Gastrocnemius medialis (tissue), 4 donors: ENCODE measurements at regions not wholly inside any gene's neighbourhood (a gene's known extent, or its start where the extent isn't known, plus 50 kb on each side); places are given as distances from the start of the nearest gene placed in this dataset.

Source experiments
- ATAC-seq, 2 donors: fragments of 150-250 bp; one replicate each; pipeline ENCODE4 v1.9.1; 2016
- DNase-seq, 2 donors: peaks; one replicate each; pipeline ENCODE4 v3.0.0-alpha.2; 2019
- H3K27ac ChIP-seq, 4 donors: fragments of 200-600 bp; sonication (generic); 1 replicate in 1 of 4; 2 replicates in 3 of 4; pipeline ENCODE4 v1.5.1; 2016 to 2018; ENCODE audit warnings: mild to moderate bottlenecking in 2 of 4, moderate library complexity in 1 of 4
- H3K27me3 ChIP-seq, 3 donors: fragments of 200-600 bp; sonication (generic) in 2 of 3; 1 replicate in 1 of 3; 2 replicates in 2 of 3; pipeline versions ENCODE4 v1.5.1 to v1.6.0; 2016 to 2019; ENCODE audit warnings: mild to moderate bottlenecking in 1 of 3, moderate library complexity in 1 of 3
- H3K36me3 ChIP-seq, 2 donors: fragments of 200-600 bp; sonication (generic) in 1 of 2; one replicate each; pipeline ENCODE4 v1.5.1; 2017 to 2018
- H3K4me1 ChIP-seq, 2 donors: fragments of 200-600 bp; sonication (generic) in 1 of 2; one replicate each; pipeline ENCODE4 v1.5.1; 2016 to 2017; ENCODE audit warnings: mild to moderate bottlenecking in 2 of 2
- H3K4me3 ChIP-seq, 4 donors: fragments of 200-600 bp; sonication (generic) in 3 of 4; 1 replicate in 1 of 4; 2 replicates in 3 of 4; pipeline ENCODE4 v1.5.1; 2016 to 2019; ENCODE audit warnings: mild to moderate bottlenecking in 2 of 4
- H3K9me3 ChIP-seq, 3 donors: fragments of 200-600 bp; sonication (generic) in 2 of 3; 1 replicate in 1 of 3; 2 replicates in 2 of 3; pipeline ENCODE4 v1.5.1; 2016 to 2019
- POLR2A ChIP-seq, 2 donors: fragments of 450-650 bp; IDR thresholded peaks; one replicate each; pipeline ENCODE4 v1.6.1; 2017; ENCODE audit warnings: antibody characterized with exemption in 2 of 2, mild to moderate bottlenecking in 2 of 2, moderate library complexity in 2 of 2
- in situ Hi-C, 4 donors: fragments of 200-750 bp; cut with MboI; loops; one replicate each; pipeline versions ENCODE4 v1.15.0 to v1.8.0; 2017; ENCODE audit warnings: low sequenced_read_pairs in 4 of 4
- intact Hi-C: fragments of 100-400 bp; cut with DNase I; formaldehyde crosslinking; loops from one replicate; pipeline ENCODE4 v1.15.1; 2023; ENCODE audit warnings: low total_unique reads
- TF ChIP-seq, protein P1 (sequence below), 5 experiments: fragments of 450-650 bp in 3 of 5; fragments of 200-600 bp in 2 of 5; sonication (generic) in 2 of 5; IDR thresholded peaks in 4 of 5; conservative IDR thresholded peaks in 1 of 5; 1 replicate in 4 of 5; 2 replicates in 1 of 5; pipeline ENCODE4 v1.5.1; 2016 to 2019; ENCODE audit warnings: antibody characterized with exemption in 5 of 5, mild to moderate bottlenecking in 3 of 5, moderate library complexity in 3 of 5

- Histone ChIP-seq H3K4me1 (no peaks in the 10 kb centered on the region), H3K36me3 (no peaks in the 10 kb centered on the region), H3K4me3 (no peak overlapping the region), H3K9me3 (no peaks in the 10 kb centered on the region), H3K27me3 (peaks cover 0 to 3% (median 2%) of the 10 kb centered on the region in 3 donors), H3K27ac (no peak overlapping the region)
- ATAC-seq (no peak), DNase-seq (no peak)
- intact Hi-C loops (no loop called here), in situ Hi-C loops (no loop called here)
- TF ChIP-seq POLR2A (IDR thresholded peaks at IDR 0.05) = no peak
- TF ChIP-seq, protein P1, sequence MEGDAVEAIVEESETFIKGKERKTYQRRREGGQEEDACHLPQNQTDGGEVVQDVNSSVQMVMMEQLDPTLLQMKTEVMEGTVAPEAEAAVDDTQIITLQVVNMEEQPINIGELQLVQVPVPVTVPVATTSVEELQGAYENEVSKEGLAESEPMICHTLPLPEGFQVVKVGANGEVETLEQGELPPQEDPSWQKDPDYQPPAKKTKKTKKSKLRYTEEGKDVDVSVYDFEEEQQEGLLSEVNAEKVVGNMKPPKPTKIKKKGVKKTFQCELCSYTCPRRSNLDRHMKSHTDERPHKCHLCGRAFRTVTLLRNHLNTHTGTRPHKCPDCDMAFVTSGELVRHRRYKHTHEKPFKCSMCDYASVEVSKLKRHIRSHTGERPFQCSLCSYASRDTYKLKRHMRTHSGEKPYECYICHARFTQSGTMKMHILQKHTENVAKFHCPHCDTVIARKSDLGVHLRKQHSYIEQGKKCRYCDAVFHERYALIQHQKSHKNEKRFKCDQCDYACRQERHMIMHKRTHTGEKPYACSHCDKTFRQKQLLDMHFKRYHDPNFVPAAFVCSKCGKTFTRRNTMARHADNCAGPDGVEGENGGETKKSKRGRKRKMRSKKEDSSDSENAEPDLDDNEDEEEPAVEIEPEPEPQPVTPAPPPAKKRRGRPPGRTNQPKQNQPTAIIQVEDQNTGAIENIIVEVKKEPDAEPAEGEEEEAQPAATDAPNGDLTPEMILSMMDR (IDR thresholded peaks at IDR 0.05 in 4 of 5, conservative IDR thresholded peaks at IDR 0.05 in 1 of 5) = no peak
Observed at GRCh38 chr15:77748078-77749064, 115.7 kb upstream of the LINGO1 start.

GRCh38 chr15:77747175-77748077 lies 114.7 kb upstream of the LINGO1 start:
- Histone ChIP-seq H3K9me3 (no peaks in the 10 kb centered on the region), H3K27me3 (peaks cover 2 to 13% (median 2%) of the 10 kb centered on the region in 3 donors), H3K27ac (no peak overlapping the region), H3K4me1 (no peaks in the 10 kb centered on the region), H3K36me3 (no peaks in the 10 kb centered on the region), H3K4me3 (no peak overlapping the region)
- no peak for TF ChIP-seq POLR2A (IDR thresholded peaks at IDR 0.05)
- TF ChIP-seq, protein P1 (IDR thresholded peaks at IDR 0.05 in 4 of 5, conservative IDR thresholded peaks at IDR 0.05 in 1 of 5) = no peak
- no peak for ATAC-seq
- no peak for DNase-seq
- in situ Hi-C loops = no loop called here
- intact Hi-C loops = no loop called here

GRCh38 chr15:77746254-77747174 lies 113.8 kb upstream of the LINGO1 start:
- no peak overlapping the region for H3K27ac ChIP-seq
- H3K27me3 ChIP-seq = peaks cover 2 to 15% (median 2%) of the 10 kb centered on the region in 3 donors
- DNase-seq (no peak), ATAC-seq (no peak)
- H3K4me1 ChIP-seq = no peaks in the 10 kb centered on the region
- TF ChIP-seq, protein P1 (IDR thresholded peaks at IDR 0.05 in 4 of 5, conservative IDR thresholded peaks at IDR 0.05 in 1 of 5) = no peak
- no peak for TF ChIP-seq POLR2A (IDR thresholded peaks at IDR 0.05)
- H3K4me3 ChIP-seq = no peak overlapping the region
- intact Hi-C loops = no loop called here
- in situ Hi-C loops = no loop called here
- no peaks in the 10 kb centered on the region for H3K9me3 ChIP-seq
- no peaks in the 10 kb centered on the region for H3K36me3 ChIP-seq

GRCh38 chr15:77744398-77744797 lies 111.7 kb upstream of the LINGO1 start:
- TF ChIP-seq POLR2A (IDR thresholded peaks at IDR 0.05) = no peak
- TF ChIP-seq, protein P1 (IDR thresholded peaks at IDR 0.05 in 4 of 5, conservative IDR thresholded peaks at IDR 0.05 in 1 of 5) = no peak

More at GRCh38 chr15:77744398-77744797, 111.7 kb upstream of the LINGO1 start:
- ATAC-seq = no peak
- Histone ChIP-seq H3K9me3 (no peaks in the 10 kb centered on the region), H3K27ac (no peak overlapping the region), H3K4me1 (no peaks in the 10 kb centered on the region), H3K36me3 (no peaks in the 10 kb centered on the region), H3K4me3 (no peak overlapping the region), H3K27me3 (peaks cover 7 to 15% (median 11%) of the 10 kb centered on the region in 3 donors)
- in situ Hi-C loops (no loop called here), intact Hi-C loops (no loop called here)
- no peak for DNase-seq
